SHP77 (cell line): ENCODE measurements at regions not wholly inside any gene's neighbourhood (a gene's known extent, or its start where the extent isn't known, plus 50 kb on each side); places are given as distances from the start of the nearest gene placed in this dataset.
"Not testable (repeated sequence)": the region's sequence is repeated elsewhere in the genome, so short reads cannot be mapped to it uniquely, and the experiment has no call there.

Experiments
- DNase-seq, 2 experiments: peaks; one replicate each; lab custom pipeline; 2025; lab: John Stamatoyannopoulos, UW

GRCh38 chr4:66279084-66279483, 608.8 kb upstream of the EPHA5 start:
- DNase-seq = no peak

GRCh38 chr4:66275411-66276038, 605.2 kb upstream of the EPHA5 start:
- DNase-seq = no peak

- no peak for DNase-seq
Measured at GRCh38 chr4:66273110-66273509, 602.8 kb upstream of the EPHA5 start.

GRCh38 chr4:66270356-66270755, 600.1 kb upstream of the EPHA5 start:
- DNase-seq = not testable (repeated sequence)

DNA sequence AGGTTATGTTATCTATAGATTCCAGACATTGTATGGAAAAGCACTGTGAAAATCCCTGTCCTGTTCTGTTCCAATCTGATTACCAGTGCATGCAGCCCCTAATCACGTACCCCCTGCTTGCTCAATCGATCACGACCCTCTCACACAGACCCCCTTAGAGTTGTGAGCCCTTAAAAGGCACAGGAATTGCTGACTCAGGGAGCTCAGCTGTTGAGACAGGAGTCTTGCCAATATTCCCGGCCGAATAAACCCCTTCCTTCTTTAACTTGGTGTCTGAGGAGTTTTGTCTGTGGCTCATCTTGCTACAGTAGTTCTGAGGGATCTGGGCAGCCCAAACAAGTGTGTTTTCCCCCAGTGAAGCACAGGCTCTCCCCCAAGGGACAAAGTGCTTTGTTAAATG, 596.3 kb upstream of the EPHA5 start:
- not testable (repeated sequence) for DNase-seq

DNA sequence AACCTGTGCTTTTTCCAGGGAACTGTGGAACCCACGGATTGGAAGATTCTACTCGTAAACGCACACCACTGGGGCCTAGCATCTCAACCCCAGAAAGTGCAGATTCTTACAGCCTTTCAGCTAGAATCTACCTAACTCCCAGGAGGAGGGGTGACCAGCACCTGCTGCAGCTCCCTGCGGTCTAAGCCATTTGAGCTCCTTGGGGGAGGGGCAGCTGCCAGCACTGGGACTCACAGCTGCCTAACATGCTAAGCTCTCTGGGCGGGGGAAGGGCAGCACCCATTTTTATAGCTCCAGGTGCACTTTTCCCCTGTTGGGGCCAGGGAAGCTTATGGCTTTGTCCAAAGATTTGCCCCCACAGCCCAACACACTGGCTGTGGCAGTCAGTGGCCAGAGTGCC, 595.7 kb upstream of the EPHA5 start:
- DNase-seq = peak; percentile 43 to 74

DNA sequence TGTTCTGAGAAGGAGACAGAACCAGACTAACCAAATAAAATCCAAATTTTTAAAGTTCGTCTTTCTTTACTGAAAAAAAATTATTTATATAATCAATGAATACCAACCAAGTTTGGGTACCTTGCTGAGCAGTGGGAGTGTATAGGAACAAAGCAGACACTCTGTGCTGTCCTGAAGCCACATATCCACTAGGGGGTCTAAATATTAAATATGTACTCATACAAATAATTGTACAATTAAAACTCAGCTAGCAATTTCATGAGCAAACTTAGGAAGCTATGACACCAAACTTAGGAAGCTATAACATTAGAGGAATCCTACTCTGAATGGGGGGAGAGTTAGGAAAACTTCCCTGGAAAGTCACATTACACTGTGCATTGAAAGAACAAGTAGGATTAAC, 582.0 kb upstream of the EPHA5 start:
- no peak for DNase-seq

DNA sequence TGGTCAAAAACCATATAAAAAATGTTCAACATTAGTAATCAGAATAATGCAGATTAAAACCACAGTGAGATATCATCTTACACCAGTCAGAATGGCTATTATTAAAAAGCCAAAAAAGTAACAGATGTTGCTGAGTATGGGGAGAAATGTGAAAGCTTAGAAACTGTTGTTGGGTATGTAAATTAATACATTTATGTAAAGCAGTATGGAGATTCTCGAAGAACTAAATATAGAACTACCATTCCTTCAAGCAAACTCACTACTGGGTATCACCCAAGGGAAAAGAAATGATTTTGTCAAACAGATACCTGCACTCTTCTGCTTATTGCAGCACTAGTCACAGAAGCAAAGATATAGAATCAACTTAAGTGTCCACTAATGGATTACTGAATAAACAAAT, 576.4 kb upstream of the EPHA5 start:
- no peak for DNase-seq

DNA sequence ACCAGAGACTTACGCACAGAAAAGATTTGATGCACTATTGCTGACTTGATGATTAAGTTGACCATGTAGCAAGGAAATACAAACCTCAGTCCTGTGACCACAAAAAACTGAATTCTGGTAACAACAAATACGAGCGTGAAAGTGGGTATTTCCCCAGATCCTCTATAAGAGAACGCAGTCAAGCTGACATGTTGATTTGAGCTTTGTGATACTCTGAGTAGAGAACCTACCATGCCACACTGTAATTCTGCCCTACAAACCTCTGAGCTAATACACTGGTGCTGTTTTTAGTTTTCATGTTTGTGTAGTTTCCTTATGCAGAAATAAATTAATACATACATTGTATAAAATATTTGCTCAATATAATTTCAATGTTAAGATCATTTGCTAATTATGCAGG, 565.6 kb upstream of the EPHA5 start:
- no peak for DNase-seq

- no peak for DNase-seq
Measured at GRCh38 chr4:66229885-66230284, 559.6 kb upstream of the EPHA5 start.

GRCh38 chr4:66225539-66225938, 555.2 kb upstream of the EPHA5 start:
- DNase-seq = no peak

DNA sequence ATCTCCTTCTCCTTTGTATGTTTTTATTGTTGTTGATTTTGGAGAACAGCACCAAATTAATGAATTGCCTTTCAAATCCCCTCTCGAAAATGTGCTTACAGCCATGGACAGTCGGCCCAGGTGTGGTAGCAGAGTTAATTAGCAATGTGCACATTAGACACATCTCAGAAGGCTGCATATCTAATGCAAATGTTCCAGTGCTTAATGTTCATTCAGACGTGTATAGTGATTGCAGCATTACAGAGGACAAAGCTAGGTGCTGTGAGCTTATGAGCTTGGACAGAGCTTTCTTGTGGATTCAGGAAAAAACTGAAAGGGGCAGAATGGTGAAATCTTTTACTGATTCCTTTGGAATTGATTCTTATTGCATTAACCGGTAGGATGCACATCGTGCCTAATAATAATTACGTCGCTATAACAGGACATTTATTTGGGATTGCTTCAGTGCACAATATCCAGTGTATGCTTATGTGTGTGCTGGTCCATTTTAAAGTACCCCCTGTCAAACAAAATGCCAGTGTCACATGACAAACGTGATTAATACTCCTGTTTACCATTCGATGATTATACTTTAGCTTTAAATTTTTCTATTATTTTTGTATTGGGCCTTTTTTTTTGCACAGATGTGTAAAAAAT, 552.9 kb upstream of the EPHA5 start:
- no peak for DNase-seq

DNA sequence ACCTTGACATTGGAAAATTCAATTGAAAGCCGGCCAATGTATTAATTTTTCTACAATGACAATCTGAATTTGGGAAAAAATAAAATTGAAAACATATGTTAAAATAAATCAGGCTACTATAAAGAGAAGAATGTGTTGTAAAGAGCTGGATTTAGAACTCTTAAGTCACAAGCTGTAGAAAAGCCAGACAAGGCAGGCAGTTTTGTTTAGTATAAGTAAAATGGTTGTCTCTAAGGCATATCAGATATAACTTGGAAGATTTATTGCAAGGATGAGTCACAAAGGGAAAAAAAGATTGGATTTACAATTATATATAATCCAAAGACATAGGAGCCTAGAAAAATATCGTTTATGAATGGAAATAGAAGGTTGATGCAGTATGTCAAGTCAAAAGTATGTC, 549.1 kb upstream of the EPHA5 start:
- no peak for DNase-seq

GRCh38 chr4:66216252-66216651, 546.0 kb upstream of the EPHA5 start:
- no peak for DNase-seq

DNA sequence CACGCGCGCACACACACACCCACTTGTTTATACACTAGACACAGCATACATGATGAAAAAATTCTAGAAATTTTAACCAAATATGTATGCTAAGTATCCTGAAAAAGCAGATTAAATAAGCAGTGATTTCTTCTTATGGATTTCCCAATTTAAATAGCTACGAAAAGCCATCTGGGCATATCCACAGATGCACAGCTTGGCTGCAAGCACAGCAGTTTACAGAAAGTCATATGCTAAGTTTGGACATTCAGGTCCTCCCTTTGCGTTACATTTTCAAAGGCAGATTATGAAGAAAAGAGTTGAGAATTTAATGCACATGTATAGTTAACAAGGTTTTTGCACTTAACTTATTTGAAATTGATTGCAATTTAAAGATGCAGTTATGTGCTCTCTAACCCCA, 542.2 kb upstream of the EPHA5 start:
- no peak for DNase-seq

DNA sequence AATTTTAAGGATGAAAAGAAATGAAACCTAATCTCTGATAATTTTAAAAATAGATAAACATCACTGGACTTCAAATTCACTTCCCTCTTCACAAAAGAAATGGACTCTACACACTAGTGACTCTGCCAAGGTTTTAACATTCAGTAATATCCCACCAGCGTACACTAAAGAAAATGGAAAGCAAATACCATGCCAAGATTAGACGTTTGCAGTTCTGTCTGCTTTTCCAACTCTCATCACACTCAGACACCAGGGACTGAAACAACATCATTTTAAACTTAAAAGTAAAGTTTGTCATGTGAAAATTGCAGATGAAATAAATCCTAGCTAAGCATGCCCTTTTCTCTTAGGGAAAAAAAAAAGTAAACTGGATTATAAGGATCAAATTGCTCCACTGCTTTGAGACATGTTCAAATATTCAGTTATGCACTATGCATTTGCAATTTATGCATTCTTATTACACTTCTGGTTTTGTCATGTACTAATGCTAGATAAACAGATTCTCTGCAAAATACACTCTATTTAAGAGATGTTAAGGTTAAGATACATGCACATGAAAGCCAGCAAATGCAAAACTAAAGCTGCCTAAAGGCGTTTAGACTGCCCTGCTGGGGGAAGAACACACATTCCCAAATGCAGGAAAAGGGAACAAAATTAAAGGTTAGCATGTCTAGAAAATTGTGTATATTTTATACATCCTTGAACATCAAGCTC, 534.4 kb upstream of the EPHA5 start:
- no peak for DNase-seq

DNA sequence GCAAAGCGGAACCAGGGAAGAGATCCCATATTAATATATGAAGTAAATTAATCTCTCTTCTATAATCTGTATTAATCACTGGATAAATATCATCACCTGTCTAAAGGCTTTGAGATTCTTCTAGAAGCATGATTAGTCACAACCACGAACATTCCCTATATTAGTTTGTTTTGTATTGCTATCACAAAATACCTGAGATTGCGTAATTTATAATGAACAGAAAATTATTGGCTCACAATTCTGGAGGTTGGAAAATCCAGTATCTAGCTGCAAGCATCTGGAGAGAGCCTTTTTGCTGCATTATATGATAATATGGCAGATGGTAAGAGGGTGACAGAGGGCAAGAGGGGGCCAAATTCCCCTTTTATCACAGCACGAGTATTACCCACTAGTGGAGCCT, 532.6 kb upstream of the EPHA5 start:
- no peak for DNase-seq

DNA sequence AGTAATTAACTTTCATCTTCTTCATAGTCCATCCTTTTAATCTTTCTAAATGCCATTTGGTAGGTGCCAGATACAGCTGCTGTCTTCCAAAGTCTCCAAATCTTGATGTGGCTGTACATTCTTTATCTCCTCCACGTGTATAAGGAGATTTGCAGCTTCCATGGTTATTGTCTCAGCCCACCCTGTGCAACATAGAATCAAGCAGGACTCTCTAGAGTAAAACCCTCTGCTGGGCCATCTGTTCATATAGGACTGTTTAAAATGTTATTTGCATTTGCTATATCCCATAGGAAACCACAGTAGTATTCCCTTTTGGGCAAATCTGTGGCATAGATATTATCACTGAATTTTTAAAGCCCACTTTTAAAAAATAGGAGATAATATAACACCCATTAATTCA, 527.2 kb upstream of the EPHA5 start:
- DNase-seq = no peak

DNA sequence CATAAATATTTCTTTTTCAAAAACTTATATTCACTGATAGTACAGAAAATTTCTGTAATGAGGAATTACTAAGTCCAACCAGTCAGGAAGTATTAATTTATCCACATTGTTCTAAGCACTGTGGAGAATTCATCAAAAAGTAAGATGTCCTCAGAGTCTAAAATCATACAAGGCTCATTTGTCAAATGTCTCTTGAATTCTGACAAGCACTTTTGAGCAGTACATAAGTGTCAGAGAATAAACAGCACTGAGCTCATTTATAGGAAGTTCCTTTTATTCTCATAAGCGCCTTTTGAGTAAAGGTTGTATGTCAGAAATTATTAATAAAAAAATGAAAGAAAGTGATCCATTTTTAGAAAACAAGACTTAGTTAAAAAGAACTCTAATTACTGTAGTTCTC, 523.2 kb upstream of the EPHA5 start:
- no peak for DNase-seq

GRCh38 chr4:66187175-66187720, 517.0 kb upstream of the EPHA5 start:
- peak; percentile 58 to 64 for DNase-seq

GRCh38 chr4:66186095-66186494, 515.8 kb upstream of the EPHA5 start:
- DNase-seq = no peak

GRCh38 chr4:66182636-66183035, 512.3 kb upstream of the EPHA5 start:
- DNase-seq = no peak

GRCh38 chr4:66178906-66179305, 508.6 kb upstream of the EPHA5 start:
- DNase-seq = no peak
